ENCODE measurements at regions not wholly inside any gene's neighbourhood (a gene's known extent, or its start where the extent isn't known, plus 50 kb on each side); places are given as distances from the start of the nearest gene placed in this dataset.

DNA sequence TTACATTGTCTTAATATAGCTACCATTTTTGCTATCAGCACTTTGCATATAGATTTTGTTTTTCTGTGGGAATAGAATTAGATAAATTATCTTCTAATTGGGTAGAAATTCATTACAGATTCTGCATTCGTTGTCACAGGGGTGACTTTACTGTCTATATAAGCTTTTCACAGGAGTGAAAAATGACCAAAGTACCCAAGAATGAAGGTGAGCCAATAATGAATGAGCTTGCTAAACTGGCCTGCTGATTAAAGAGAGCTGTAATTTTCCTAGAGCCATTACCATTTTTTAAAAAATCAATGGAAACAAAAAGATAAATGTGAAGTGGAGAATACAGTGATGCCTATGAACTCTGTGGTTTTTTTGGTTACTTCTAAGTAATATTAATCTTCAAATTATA is 504.6 kb downstream of the RPL10L start:
- H2AFZ ChIP-seq (replicated peaks; ENCODE audit: low read length, poor library complexity) = no peak overlapping the region
- H4K20me1 ChIP-seq (ENCODE audit: insufficient read depth, low read length) = no peaks in the 10 kb centered on the region
- no TSS peak for BruUV-seq (replicated peaks)
- dilution Hi-C loops (cut with HindIII; ENCODE audit: low sequenced_read_pairs, unreplicated experiment) (no loop called here), in situ Hi-C loops (cut with MboI; ENCODE audit: low sequenced_read_pairs) (no loop called here), intact Hi-C loops (cut with micrococcal nuclease) (no loop called here)
- no peaks in the 10 kb centered on the region for H3K9me1 ChIP-seq (ENCODE audit: insufficient read depth, low read length)
- no peak for TF ChIP-seq BHLHE40 (IDR thresholded peaks at IDR 0.05; ENCODE audit: low read depth, low read length)
- no peak for TF ChIP-seq POLR2A (IDR thresholded peaks at IDR 0.05; ENCODE audit: low read depth, low read length)
- no peak for TF ChIP-seq CEBPB (IDR thresholded peaks at IDR 0.05; ENCODE audit: low read depth, low read length)
- no peak for TF ChIP-seq MXI1 (IDR thresholded peaks at IDR 0.05; ENCODE audit: borderline replicate concordance, low read depth, low read length)
- TF ChIP-seq RCOR1 (IDR thresholded peaks at IDR 0.05; ENCODE audit: insufficient replicate concordance, low read length) = no peak
- no peak for TF ChIP-seq SMC3 (IDR thresholded peaks at IDR 0.05; ENCODE audit: low read depth, low read length)
- TF ChIP-seq, protein P1, sequence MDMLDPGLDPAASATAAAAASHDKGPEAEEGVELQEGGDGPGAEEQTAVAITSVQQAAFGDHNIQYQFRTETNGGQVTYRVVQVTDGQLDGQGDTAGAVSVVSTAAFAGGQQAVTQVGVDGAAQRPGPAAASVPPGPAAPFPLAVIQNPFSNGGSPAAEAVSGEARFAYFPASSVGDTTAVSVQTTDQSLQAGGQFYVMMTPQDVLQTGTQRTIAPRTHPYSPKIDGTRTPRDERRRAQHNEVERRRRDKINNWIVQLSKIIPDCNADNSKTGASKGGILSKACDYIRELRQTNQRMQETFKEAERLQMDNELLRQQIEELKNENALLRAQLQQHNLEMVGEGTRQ (IDR thresholded peaks at IDR 0.05; ENCODE audit: low read depth, low read length) = no peak
- TF ChIP-seq RFX5 (IDR thresholded peaks at IDR 0.05; ENCODE audit: low read depth, low read length) = no peak
- TF ChIP-seq, protein P2, sequence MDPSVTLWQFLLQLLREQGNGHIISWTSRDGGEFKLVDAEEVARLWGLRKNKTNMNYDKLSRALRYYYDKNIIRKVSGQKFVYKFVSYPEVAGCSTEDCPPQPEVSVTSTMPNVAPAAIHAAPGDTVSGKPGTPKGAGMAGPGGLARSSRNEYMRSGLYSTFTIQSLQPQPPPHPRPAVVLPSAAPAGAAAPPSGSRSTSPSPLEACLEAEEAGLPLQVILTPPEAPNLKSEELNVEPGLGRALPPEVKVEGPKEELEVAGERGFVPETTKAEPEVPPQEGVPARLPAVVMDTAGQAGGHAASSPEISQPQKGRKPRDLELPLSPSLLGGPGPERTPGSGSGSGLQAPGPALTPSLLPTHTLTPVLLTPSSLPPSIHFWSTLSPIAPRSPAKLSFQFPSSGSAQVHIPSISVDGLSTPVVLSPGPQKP (IDR thresholded peaks at IDR 0.05; ENCODE audit: borderline replicate concordance, low read depth, low read length) = no peak
- TF ChIP-seq RAD21 (IDR thresholded peaks at IDR 0.05; ENCODE audit: low read length) = no peak
- no peaks in the 10 kb centered on the region for H3K9me3 ChIP-seq (ENCODE audit: control insufficient read depth, insufficient read depth, low read length)
- H2BK20ac ChIP-seq (ENCODE audit: low read depth, low read length) = no peak overlapping the region
- no peak overlapping the region for H4K91ac ChIP-seq (ENCODE audit: insufficient read depth, low read depth, low read length)
- no peak overlapping the region for H2BK15ac ChIP-seq (ENCODE audit: low read depth, low read length)
- no peak overlapping the region for H3K27ac ChIP-seq (ENCODE audit: insufficient read depth, low read length)
- no peak overlapping the region for H2BK120ac ChIP-seq (ENCODE audit: low read depth, low read length)
- H3K23ac ChIP-seq (ENCODE audit: low read depth, low read length) = no peak overlapping the region
- H2AK9ac ChIP-seq (replicated peaks; ENCODE audit: low read depth, low read length, poor library complexity) = no peak overlapping the region
- no peak overlapping the region for H3K4me3 ChIP-seq (ENCODE audit: insufficient read depth, low read depth, low read length)
- no peak overlapping the region for H2BK5ac ChIP-seq (ENCODE audit: low read depth, low read length, poor library complexity, severe bottlenecking)
- POLR2A ChIA-PET (ENCODE audit: unreplicated experiment) = no interaction called here
- DNase-seq (no peak), ATAC-seq (ENCODE audit: low read depth) (no peak)
- H3K36me3 ChIP-seq (ENCODE audit: control insufficient read depth, insufficient read depth, low read length) = no peaks in the 10 kb centered on the region
- H3K14ac ChIP-seq (replicated peaks; ENCODE audit: low read depth, low read length) = no peak overlapping the region
- no peak overlapping the region for H3K18ac ChIP-seq (ENCODE audit: low read depth, low read length)
- H3K9ac ChIP-seq (ENCODE audit: low read depth, low read length) = no peak overlapping the region
- no peaks in the 10 kb centered on the region for H3K27me3 ChIP-seq (ENCODE audit: control insufficient read depth, insufficient read depth, low read length)
- H3K4me1 ChIP-seq (ENCODE audit: control insufficient read depth, insufficient read depth, low read length) = no peaks in the 10 kb centered on the region
- H3K4ac ChIP-seq (ENCODE audit: low read depth, low read length) = no peak overlapping the region
- H2AK5ac ChIP-seq (ENCODE audit: low read depth, low read length) = no peak overlapping the region
- H3K56ac ChIP-seq (ENCODE audit: extremely low read depth, insufficient read depth, low read length) = no peak overlapping the region
- H4K8ac ChIP-seq (ENCODE audit: low read depth in 2 of 2, low read length in 2 of 2) = no peak overlapping the region
- H3K4me2 ChIP-seq (ENCODE audit: low read depth, low read length) = no peak overlapping the region
- no peak overlapping the region for H4K5ac ChIP-seq (ENCODE audit: low read depth, low read length)
- no CpG with 5 or more reads among the region's 1 CpG for WGBS, 2 experiments (ENCODE audit: extremely low coverage in 2 of 2, insufficient read length in 1 of 2)
- H3K79me1 ChIP-seq (ENCODE audit: low read depth in 1 of 2, low read length in 2 of 2) = no peaks in the 10 kb centered on the region
- CTCF ChIA-PET = no interaction called here
